ENCODE measurements at regions not wholly inside any gene's neighbourhood (a gene's known extent, or its start where the extent isn't known, plus 50 kb on each side); places are given as distances from the start of the nearest gene placed in this dataset.

GRCh38 chr7:80286611-80287010, 152.0 kb downstream of the GNAI1 start:
- H3K27me3 ChIP-seq, result no peaks in the 10 kb centered on the region
- intact Hi-C loops (cut with DNase I), result no loop called here
- H3K36me3 ChIP-seq (replicated peaks in 1 of 2; ENCODE audit: insufficient read depth in 1 of 2, low read depth in 2 of 2), result no peaks in the 10 kb centered on the region
- no peaks in the 10 kb centered on the region for H3K9me3 ChIP-seq
- no peaks in the 10 kb centered on the region for H3K4me1 ChIP-seq
- 91 to 94% methylated on average over 2 of the region's 2 CpGs for WGBS, 2 donors
- no peak overlapping the region for H3K27ac ChIP-seq
- TF ChIP-seq CTCF (IDR thresholded peaks at IDR 0.05) (no peak), POLR2A (IDR thresholded peaks at IDR 0.05) (no peak)
- H3K4me3 ChIP-seq, result no peak overlapping the region
- ATAC-seq (no peak), DNase-seq (no peak)

- no peaks in the 10 kb centered on the region for H3K36me3 ChIP-seq (replicated peaks in 1 of 2; ENCODE audit: insufficient read depth in 1 of 2, low read depth in 2 of 2)
- peaks cover under 1% of the 10 kb centered on the region for H3K4me1 ChIP-seq
- H3K9me3 ChIP-seq, result no peaks in the 10 kb centered on the region
- H3K27ac ChIP-seq, result no peak overlapping the region
- ATAC-seq (no peak), DNase-seq (no peak)
- intact Hi-C loops (cut with DNase I), result no loop called here
- no peaks in the 10 kb centered on the region for H3K27me3 ChIP-seq
- no peak overlapping the region for H3K4me3 ChIP-seq
- no peak for TF ChIP-seq CTCF (IDR thresholded peaks at IDR 0.05)
- no peak for TF ChIP-seq POLR2A (IDR thresholded peaks at IDR 0.05)
These were observed 150.2 kb downstream of the GNAI1 start for GRCh38 chr7:80284855-80285254.

GRCh38 chr7:80279760-80280159, 145.1 kb downstream of the GNAI1 start:
- no peaks in the 10 kb centered on the region for H3K27me3 ChIP-seq
- no peaks in the 10 kb centered on the region for H3K36me3 ChIP-seq (replicated peaks in 1 of 2; ENCODE audit: insufficient read depth in 1 of 2, low read depth in 2 of 2)
- TF ChIP-seq POLR2A (IDR thresholded peaks at IDR 0.05) (no peak), CTCF (IDR thresholded peaks at IDR 0.05) (no peak)
- peaks cover 14% of the 10 kb centered on the region for H3K4me1 ChIP-seq
- intact Hi-C loops (cut with DNase I), result no loop called here
- H3K27ac ChIP-seq, result peak overlapping the region in 1 of 4 donors; percentile 11
- H3K4me3 ChIP-seq, result no peak overlapping the region
- 10 to 17% methylated on average over 5 of the region's 5 CpGs for WGBS, 2 donors
- ATAC-seq (peak; percentile 56), DNase-seq (peak in 3 of 4 donors; percentile 20 to 46 (median 29))
- no peaks in the 10 kb centered on the region for H3K9me3 ChIP-seq

- intact Hi-C loops (cut with DNase I), result no loop called here
- no peak overlapping the region for H3K27ac ChIP-seq
- 69 to 70% methylated on average over 2 of the region's 2 CpGs for WGBS, 2 donors
These were observed 144.1 kb downstream of the GNAI1 start for GRCh38 chr7:80278737-80279136.

More at GRCh38 chr7:80278737-80279136, 144.1 kb downstream of the GNAI1 start:
- H3K27me3 ChIP-seq, result no peaks in the 10 kb centered on the region
- no peak for TF ChIP-seq CTCF (IDR thresholded peaks at IDR 0.05)
- TF ChIP-seq POLR2A (IDR thresholded peaks at IDR 0.05), result no peak
- ATAC-seq (no peak), DNase-seq (no peak)
- no peaks in the 10 kb centered on the region for H3K9me3 ChIP-seq
- peaks cover 14% of the 10 kb centered on the region for H3K4me1 ChIP-seq
- no peaks in the 10 kb centered on the region for H3K36me3 ChIP-seq (replicated peaks in 1 of 2; ENCODE audit: insufficient read depth in 1 of 2, low read depth in 2 of 2)
- no peak overlapping the region for H3K4me3 ChIP-seq

All from body of pancreas (tissue), 4 donors.